ENCODE measurements at regions not wholly inside any gene's neighbourhood (a gene's known extent, or its start where the extent isn't known, plus 50 kb on each side); places are given as distances from the start of the nearest gene placed in this dataset.

GRCh38 chr5:119811458-119811857 is 182.1 kb downstream of the FAM170A start:
- no peak overlapping the region for H3K27ac ChIP-seq (ENCODE audit: low read depth, low read length)

GRCh38 chr5:119814655-119815054 is 185.3 kb downstream of the FAM170A start:
- no peaks in the 10 kb centered on the region for H3K9me3 ChIP-seq (ENCODE audit: low read depth, low read length)
- no peaks in the 10 kb centered on the region for H3K79me2 ChIP-seq (ENCODE audit: insufficient read depth, low read length)
- no peaks in the 10 kb centered on the region for H3K36me3 ChIP-seq (ENCODE audit: insufficient read depth, low read length)
- TF ChIP-seq CTCF (IDR thresholded peaks at IDR 0.05; ENCODE audit: extremely low read depth, low read depth, low read length), result no peak
- H4K20me1 ChIP-seq (ENCODE audit: insufficient read depth, low read length), result no peaks in the 10 kb centered on the region
- no peaks in the 10 kb centered on the region for H3K27me3 ChIP-seq (ENCODE audit: insufficient read depth, low read length)
- no peak overlapping the region for H3K27ac ChIP-seq (ENCODE audit: low read depth, low read length)
- H3K4me3 ChIP-seq (ENCODE audit: insufficient read depth, low read length), result no peak overlapping the region
- no peak overlapping the region for H3K4me2 ChIP-seq (ENCODE audit: insufficient read depth, low read length)
- H2AFZ ChIP-seq (ENCODE audit: low read length), result no peak overlapping the region
- no peaks in the 10 kb centered on the region for H3K4me1 ChIP-seq (ENCODE audit: insufficient read depth, low read length)
- peak; percentile 39 for DNase-seq (ENCODE audit: insufficient read length, low spot score, missing footprints)

More at GRCh38 chr5:119811458-119811857, 182.1 kb downstream of the FAM170A start:
- no peak overlapping the region for H3K4me2 ChIP-seq (ENCODE audit: insufficient read depth, low read length)
- TF ChIP-seq CTCF (IDR thresholded peaks at IDR 0.05; ENCODE audit: extremely low read depth, low read depth, low read length), result no peak
- no peak for DNase-seq (ENCODE audit: insufficient read length, low spot score, missing footprints)
- no peak overlapping the region for H3K4me3 ChIP-seq (ENCODE audit: insufficient read depth, low read length)
- H4K20me1 ChIP-seq (ENCODE audit: insufficient read depth, low read length), result no peaks in the 10 kb centered on the region
- no peaks in the 10 kb centered on the region for H3K4me1 ChIP-seq (ENCODE audit: insufficient read depth, low read length)
- no peaks in the 10 kb centered on the region for H3K9me3 ChIP-seq (ENCODE audit: low read depth, low read length)
- H3K27me3 ChIP-seq (ENCODE audit: insufficient read depth, low read length), result no peaks in the 10 kb centered on the region
- no peaks in the 10 kb centered on the region for H3K79me2 ChIP-seq (ENCODE audit: insufficient read depth, low read length)
- H3K36me3 ChIP-seq (ENCODE audit: insufficient read depth, low read length), result no peaks in the 10 kb centered on the region
- H2AFZ ChIP-seq (ENCODE audit: low read length), result no peak overlapping the region

- no peak overlapping the region for H3K4me3 ChIP-seq (ENCODE audit: insufficient read depth, low read length)
- no peaks in the 10 kb centered on the region for H3K36me3 ChIP-seq (ENCODE audit: insufficient read depth, low read length)
- H3K4me2 ChIP-seq (ENCODE audit: insufficient read depth, low read length), result no peak overlapping the region
- no peak overlapping the region for H3K27ac ChIP-seq (ENCODE audit: low read depth, low read length)
- no peaks in the 10 kb centered on the region for H3K79me2 ChIP-seq (ENCODE audit: insufficient read depth, low read length)
- no peak for TF ChIP-seq CTCF (IDR thresholded peaks at IDR 0.05; ENCODE audit: extremely low read depth, low read depth, low read length)
- DNase-seq (ENCODE audit: insufficient read length, low spot score, missing footprints), result no peak
- H2AFZ ChIP-seq (ENCODE audit: low read length), result no peak overlapping the region
- H3K4me1 ChIP-seq (ENCODE audit: insufficient read depth, low read length), result no peaks in the 10 kb centered on the region
- H3K27me3 ChIP-seq (ENCODE audit: insufficient read depth, low read length), result no peaks in the 10 kb centered on the region
- H4K20me1 ChIP-seq (ENCODE audit: insufficient read depth, low read length), result no peaks in the 10 kb centered on the region
- no peaks in the 10 kb centered on the region for H3K9me3 ChIP-seq (ENCODE audit: low read depth, low read length)
Measured at GRCh38 chr5:119816055-119816454, 186.7 kb downstream of the FAM170A start.

- no peak overlapping the region for H2AFZ ChIP-seq (ENCODE audit: low read length)
- H3K27ac ChIP-seq (ENCODE audit: low read depth, low read length), result no peak overlapping the region
- no peaks in the 10 kb centered on the region for H3K9me3 ChIP-seq (ENCODE audit: low read depth, low read length)
- no peaks in the 10 kb centered on the region for H3K36me3 ChIP-seq (ENCODE audit: insufficient read depth, low read length)
- no peak for TF ChIP-seq CTCF (IDR thresholded peaks at IDR 0.05; ENCODE audit: extremely low read depth, low read depth, low read length)
- H3K79me2 ChIP-seq (ENCODE audit: insufficient read depth, low read length), result no peaks in the 10 kb centered on the region
- H3K4me3 ChIP-seq (ENCODE audit: insufficient read depth, low read length), result no peak overlapping the region
- H3K27me3 ChIP-seq (ENCODE audit: insufficient read depth, low read length), result no peaks in the 10 kb centered on the region
- no peaks in the 10 kb centered on the region for H3K4me1 ChIP-seq (ENCODE audit: insufficient read depth, low read length)
- H4K20me1 ChIP-seq (ENCODE audit: insufficient read depth, low read length), result no peaks in the 10 kb centered on the region
- no peak for DNase-seq (ENCODE audit: insufficient read length, low spot score, missing footprints)
- no peak overlapping the region for H3K4me2 ChIP-seq (ENCODE audit: insufficient read depth, low read length)
Measured at GRCh38 chr5:119820016-119820415, 190.7 kb downstream of the FAM170A start.
